ENCODE measurements at regions not wholly inside any gene's neighbourhood (a gene's known extent, or its start where the extent isn't known, plus 50 kb on each side); places are given as distances from the start of the nearest gene placed in this dataset.

DNA sequence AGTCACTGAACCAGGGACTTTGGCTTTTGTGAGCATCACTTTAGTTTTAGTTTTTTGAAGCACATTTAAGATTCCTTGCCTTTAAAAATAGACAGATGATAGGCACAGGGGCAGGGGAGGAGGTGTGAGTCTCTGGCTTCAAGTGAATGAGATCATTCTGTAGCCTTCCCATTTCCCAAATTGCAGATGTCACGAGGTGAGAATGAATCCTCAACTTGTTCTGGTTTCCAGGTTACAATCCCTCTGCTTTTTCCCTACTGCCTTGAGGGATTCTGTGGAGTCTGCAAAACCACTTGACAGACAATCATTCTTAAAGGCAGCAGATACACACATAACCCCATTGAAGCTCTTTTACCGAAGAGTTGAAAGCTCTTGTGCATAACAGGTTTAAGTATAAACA, 332.4 kb downstream of the DMAC1 start:
- no peaks in the 10 kb centered on the region for H3K9me3 ChIP-seq (ENCODE audit: low read depth)
- peaks cover 8% of the 10 kb centered on the region for H3K4me1 ChIP-seq (ENCODE audit: low read depth)
- no peaks in the 10 kb centered on the region for H3K27me3 ChIP-seq

DNA sequence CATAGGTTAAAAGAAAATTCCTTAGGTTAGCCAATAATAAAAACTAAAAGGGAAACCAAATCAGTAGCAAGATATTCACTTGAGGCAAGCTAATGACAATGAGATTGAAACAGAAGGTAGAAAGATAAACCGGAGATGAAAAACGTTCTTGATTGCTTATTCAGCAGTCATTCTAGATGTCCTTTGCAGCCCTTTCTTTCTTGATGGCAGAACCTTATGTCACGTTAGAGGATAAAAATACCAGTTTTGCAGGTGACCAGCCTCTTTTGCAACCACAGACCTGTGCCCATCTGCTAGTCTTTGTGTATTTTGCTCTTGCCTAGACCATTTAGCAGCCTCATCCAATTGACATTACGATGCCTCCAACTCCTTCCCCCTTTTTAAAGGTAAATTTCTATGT, 337.8 kb downstream of the DMAC1 start:
- TF ChIP-seq, protein P1, sequence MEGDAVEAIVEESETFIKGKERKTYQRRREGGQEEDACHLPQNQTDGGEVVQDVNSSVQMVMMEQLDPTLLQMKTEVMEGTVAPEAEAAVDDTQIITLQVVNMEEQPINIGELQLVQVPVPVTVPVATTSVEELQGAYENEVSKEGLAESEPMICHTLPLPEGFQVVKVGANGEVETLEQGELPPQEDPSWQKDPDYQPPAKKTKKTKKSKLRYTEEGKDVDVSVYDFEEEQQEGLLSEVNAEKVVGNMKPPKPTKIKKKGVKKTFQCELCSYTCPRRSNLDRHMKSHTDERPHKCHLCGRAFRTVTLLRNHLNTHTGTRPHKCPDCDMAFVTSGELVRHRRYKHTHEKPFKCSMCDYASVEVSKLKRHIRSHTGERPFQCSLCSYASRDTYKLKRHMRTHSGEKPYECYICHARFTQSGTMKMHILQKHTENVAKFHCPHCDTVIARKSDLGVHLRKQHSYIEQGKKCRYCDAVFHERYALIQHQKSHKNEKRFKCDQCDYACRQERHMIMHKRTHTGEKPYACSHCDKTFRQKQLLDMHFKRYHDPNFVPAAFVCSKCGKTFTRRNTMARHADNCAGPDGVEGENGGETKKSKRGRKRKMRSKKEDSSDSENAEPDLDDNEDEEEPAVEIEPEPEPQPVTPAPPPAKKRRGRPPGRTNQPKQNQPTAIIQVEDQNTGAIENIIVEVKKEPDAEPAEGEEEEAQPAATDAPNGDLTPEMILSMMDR (IDR thresholded peaks at IDR 0.05; ENCODE audit: low read depth, low read length), result no peak
- Histone ChIP-seq H3K9me3 (ENCODE audit: low read depth) (no peaks in the 10 kb centered on the region), H3K4me3 (no peak overlapping the region), H3K4me1 (ENCODE audit: low read depth) (peaks cover 13% of the 10 kb centered on the region), H3K27ac (no peak overlapping the region), H3K36me3 (no peaks in the 10 kb centered on the region), H3K27me3 (no peaks in the 10 kb centered on the region)
- DNase-seq (ENCODE audit: low read depth in 1 of 2, low spot score in 1 of 2), result no peak

More for the DNA sequence above, 332.4 kb downstream of the DMAC1 start:
- DNase-seq (ENCODE audit: low read depth in 1 of 2, low spot score in 1 of 2), result no peak
- Histone ChIP-seq H3K27ac (no peak overlapping the region), H3K36me3 (no peaks in the 10 kb centered on the region), H3K4me3 (no peak overlapping the region)
- TF ChIP-seq, protein P1 (IDR thresholded peaks at IDR 0.05; ENCODE audit: low read depth, low read length), result no peak

DNA sequence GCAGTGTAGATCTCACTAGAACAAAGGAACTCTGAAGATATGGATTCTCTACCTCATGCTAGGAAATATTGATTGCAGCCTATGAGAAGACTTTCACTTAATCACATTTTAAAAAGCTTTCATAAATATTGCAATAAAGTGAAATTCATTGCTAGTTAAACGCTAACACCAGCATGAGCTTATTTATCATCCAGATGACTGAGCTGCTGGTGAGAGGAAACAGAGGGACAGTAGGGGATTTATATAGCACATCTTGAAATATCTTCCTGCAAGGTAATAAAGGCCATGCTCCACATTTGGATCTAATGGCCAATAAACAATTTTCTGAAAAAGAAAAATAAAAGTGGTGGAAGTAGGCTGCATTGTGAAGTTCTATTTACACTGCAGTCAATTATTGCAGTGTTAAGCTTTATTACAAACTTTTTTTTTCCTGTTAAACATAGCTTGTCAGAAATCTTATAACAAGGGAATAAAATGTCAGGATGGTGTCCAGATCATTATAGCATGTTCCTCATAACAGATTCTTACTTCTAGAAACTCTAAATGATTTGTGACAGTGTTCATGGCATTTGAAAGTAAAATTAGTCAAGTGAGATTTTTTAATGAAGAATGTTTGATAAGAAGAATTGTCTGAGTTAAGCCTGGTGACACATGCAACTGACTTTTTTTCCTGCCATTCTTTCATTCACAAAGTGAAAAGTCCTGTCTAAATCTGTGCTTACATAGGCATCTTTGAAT, 342.6 kb downstream of the DMAC1 start:
- Histone ChIP-seq H3K4me1 (ENCODE audit: low read depth) (peaks cover 13% of the 10 kb centered on the region), H3K27ac (no peak overlapping the region), H3K4me3 (no peak overlapping the region), H3K36me3 (no peaks in the 10 kb centered on the region), H3K9me3 (ENCODE audit: low read depth) (no peaks in the 10 kb centered on the region), H3K27me3 (no peaks in the 10 kb centered on the region)
- TF ChIP-seq, protein P1 (IDR thresholded peaks at IDR 0.05; ENCODE audit: low read depth, low read length), result no peak
- no peak for DNase-seq (ENCODE audit: low read depth in 1 of 2, low spot score in 1 of 2)

DNA sequence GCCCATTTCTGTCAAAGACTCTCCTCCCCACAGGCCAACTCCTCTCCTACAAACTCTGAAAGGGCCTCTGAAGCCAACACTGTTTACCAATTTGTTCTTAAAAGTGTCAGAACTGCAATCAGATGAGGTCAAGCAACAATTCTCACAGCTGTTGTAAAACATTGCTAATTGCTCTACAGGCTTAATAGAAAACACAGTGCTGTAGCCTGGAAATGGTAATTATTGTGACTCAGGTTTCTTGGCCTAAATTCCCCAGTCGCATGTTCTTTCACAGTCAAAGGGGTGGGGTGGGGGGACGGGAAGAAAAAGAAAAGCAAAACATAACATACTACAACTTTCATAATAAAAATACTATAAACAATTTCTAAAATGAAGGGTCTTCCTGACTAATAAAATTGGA, 343.2 kb downstream of the DMAC1 start:
- no peak overlapping the region for H3K4me3 ChIP-seq
- H3K36me3 ChIP-seq, result no peaks in the 10 kb centered on the region
- no peaks in the 10 kb centered on the region for H3K27me3 ChIP-seq
- H3K9me3 ChIP-seq (ENCODE audit: low read depth), result no peaks in the 10 kb centered on the region
- H3K27ac ChIP-seq, result no peak overlapping the region
- TF ChIP-seq, protein P1 (IDR thresholded peaks at IDR 0.05; ENCODE audit: low read depth, low read length), result no peak
- no peak for DNase-seq (ENCODE audit: low read depth in 1 of 2, low spot score in 1 of 2)
- peaks cover 13% of the 10 kb centered on the region for H3K4me1 ChIP-seq (ENCODE audit: low read depth)

DNA sequence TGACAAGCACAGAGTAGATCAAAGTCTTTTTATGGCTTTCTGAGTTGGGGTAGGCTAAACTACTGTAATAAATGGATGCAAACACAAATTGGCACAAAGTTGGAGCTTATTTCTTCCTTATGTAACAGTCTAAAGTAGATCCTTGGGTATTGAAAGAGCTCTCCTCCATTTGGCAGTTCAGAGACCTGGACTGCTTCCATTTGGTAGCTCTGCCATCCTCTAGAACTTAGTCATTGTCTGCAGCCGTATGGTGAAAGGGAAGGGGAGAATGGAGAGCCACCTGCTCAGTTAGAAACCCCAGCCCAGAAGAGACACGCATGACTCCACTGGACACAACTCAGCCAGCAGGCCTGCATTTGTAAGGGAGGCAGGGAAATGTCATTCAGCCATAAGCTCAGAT, 345.0 kb downstream of the DMAC1 start:
- Histone ChIP-seq H3K4me1 (ENCODE audit: low read depth) (peaks cover 12% of the 10 kb centered on the region), H3K36me3 (no peaks in the 10 kb centered on the region), H3K27me3 (no peaks in the 10 kb centered on the region), H3K27ac (no peak overlapping the region), H3K9me3 (ENCODE audit: low read depth) (no peaks in the 10 kb centered on the region), H3K4me3 (no peak overlapping the region)
- TF ChIP-seq, protein P1 (IDR thresholded peaks at IDR 0.05; ENCODE audit: low read depth, low read length), result no peak
- no peak for DNase-seq (ENCODE audit: low read depth in 1 of 2, low spot score in 1 of 2)
